Endothelial cell of umbilical vein (primary cell): ENCODE measurements at regions not wholly inside any gene's neighbourhood (a gene's known extent, or its start where the extent isn't known, plus 50 kb on each side); places are given as distances from the start of the nearest gene placed in this dataset.

Experiments used
- BruUV-seq: library from RNA; stranded (reverse); fragments of 400-500 nt; replicated peaks from 2 replicates; lab custom pipeline; 2021; lab: Mats Ljungman, UMichigan
- CTCF ChIA-PET: fragments of 300-600, 350-600 bp; sonication (Branson Sonifier 250); formaldehyde crosslinking; loops from one replicate; lab custom pipeline; 2021; ENCODE audit warnings: antibody characterized with exemption, inconsistent platforms; lab: Charles Lee
- POLR2A ChIA-PET: fragments of 300-600, 350-600 bp; sonication (Branson Sonifier 250); formaldehyde crosslinking; loops from one replicate; lab custom pipeline; 2021; ENCODE audit warnings: antibody characterized with exemption, inconsistent platforms; lab: Charles Lee
- DNase-seq: peaks from one replicate; pipeline ENCODE4 v3.0.0-alpha.2; 2011; ENCODE audit warnings: low read depth, low spot score
- FAIRE-seq: peaks from 2 replicates; lab custom pipeline; 2011; peaks lifted over from hg19 to GRCh38; lab: Jason Lieb, UNC
- H2AFZ ChIP-seq: 2 replicates; pipeline ENCODE4 v1.6.0; 2012; ENCODE audit warnings: low read depth, low read length, control low read depth, inconsistent platforms
- H3K27ac ChIP-seq: 2 replicates; pipeline ENCODE4 v1.5.1; 2011; ENCODE audit warnings: low read depth, mild to moderate bottlenecking, control low read depth, low read length, moderate library complexity; ENCODE audit not compliant: insufficient read depth
- H3K27me3 ChIP-seq, 2 experiments: 2 replicates each; pipeline versions ENCODE4 v1.6.0 to v1.6.1; 2011; ENCODE audit warnings: low read length in 2 of 2, mixed read lengths in 1 of 2; ENCODE audit not compliant: control insufficient read depth in 2 of 2, insufficient read depth in 2 of 2
- H3K36me3 ChIP-seq, 2 experiments: 2 replicates in 1 of 2; 3 replicates in 1 of 2; pipeline ENCODE4 v1.5.1; 2011; ENCODE audit warnings: low read length in 2 of 2, mild to moderate bottlenecking in 1 of 2, moderate library complexity in 1 of 2; ENCODE audit not compliant: control insufficient read depth in 2 of 2, insufficient read depth in 2 of 2; ENCODE audit errors: extremely low read depth in 1 of 2
- H3K4me1 ChIP-seq: 3 replicates; pipeline ENCODE4 v1.5.1; 2011; ENCODE audit warnings: mild to moderate bottlenecking, low read length; ENCODE audit not compliant: control insufficient read depth, insufficient read depth; ENCODE audit errors: extremely low read depth
- H3K4me2 ChIP-seq: 2 replicates; pipeline ENCODE4 v1.6.1; 2011; ENCODE audit warnings: low read length, control low read depth, mixed read lengths; ENCODE audit not compliant: insufficient read depth
- H3K4me3 ChIP-seq, 3 experiments: fragments of 200-600 bp in 1 of 3; sonication (generic), shearing (Covaris generic) in 1 of 3; replicated peaks in 1 of 3; 2 replicates each; pipeline ENCODE4 v1.5.1; 2011 to 2016; ENCODE audit warnings: control low read depth in 3 of 3, low read length in 3 of 3, mild to moderate bottlenecking in 2 of 3, inconsistent platforms in 1 of 3, low read depth in 1 of 3, moderate library complexity in 1 of 3; ENCODE audit not compliant: insufficient read depth in 1 of 3
- H3K79me2 ChIP-seq: 2 replicates; pipeline ENCODE4 v1.6.0; 2012; ENCODE audit warnings: low read length, inconsistent platforms; ENCODE audit not compliant: control insufficient read depth, insufficient read depth
- H3K9ac ChIP-seq: replicated peaks from 2 replicates; pipeline ENCODE3; 2011; ENCODE audit warnings: low read length, control low read depth; ENCODE audit not compliant: insufficient read depth; ENCODE audit errors: extremely low read depth
- H3K9me1 ChIP-seq: replicated peaks from 3 replicates; pipeline ENCODE4 v1.6.0; 2011; ENCODE audit warnings: mild to moderate bottlenecking, low read length; ENCODE audit not compliant: control insufficient read depth, insufficient read depth; ENCODE audit errors: extremely low read depth
- H3K9me3 ChIP-seq: replicated peaks from 2 replicates; pipeline ENCODE4 v1.5.1; 2012; ENCODE audit warnings: low read length, inconsistent platforms; ENCODE audit not compliant: control insufficient read depth, insufficient read depth
- H4K20me1 ChIP-seq: replicated peaks from 2 replicates; pipeline ENCODE3; 2011; ENCODE audit warnings: mild to moderate bottlenecking, low read length; ENCODE audit not compliant: control insufficient read depth, insufficient read depth; ENCODE audit errors: extremely low read depth
- CTCF ChIP-seq, 2 donors: IDR thresholded peaks; 1 replicate in 1 of 2; 2 replicates in 1 of 2; pipeline ENCODE4 v1.5.1; 2011; ENCODE audit warnings: low read length in 2 of 2, mild to moderate bottlenecking in 2 of 2, moderate library complexity in 2 of 2, control low read depth in 1 of 2, inconsistent platforms in 1 of 2, low read depth in 1 of 2; ENCODE audit not compliant: insufficient read depth in 1 of 2; ENCODE audit errors: extremely low read depth in 1 of 2
- EZH2 ChIP-seq: IDR thresholded peaks from 2 replicates; pipeline ENCODE4 v1.6.1; 2012; ENCODE audit warnings: borderline replicate concordance, low read depth, mild to moderate bottlenecking, moderate library complexity, low read length, inconsistent platforms; ENCODE audit not compliant: severe bottlenecking
- FOS ChIP-seq: IDR thresholded peaks from 2 replicates; pipeline ENCODE4 v1.6.1; 2011; ENCODE audit warnings: mild to moderate bottlenecking, low read length, moderate library complexity, borderline replicate concordance; ENCODE audit not compliant: insufficient read depth
- GATA2 ChIP-seq: IDR thresholded peaks from 2 replicates; pipeline ENCODE4 v1.7.0; 2011; ENCODE audit warnings: low read depth, mild to moderate bottlenecking, moderate library complexity, mixed read lengths, low read length; ENCODE audit not compliant: insufficient read length, insufficient read depth
- JUN ChIP-seq: IDR thresholded peaks from 2 replicates; pipeline ENCODE4 v1.6.1; 2011; ENCODE audit warnings: borderline replicate concordance, low read depth; ENCODE audit not compliant: insufficient read length, insufficient read depth
- MAX ChIP-seq: IDR thresholded peaks from 2 replicates; pipeline ENCODE4 v1.6.1; 2011; ENCODE audit not compliant: insufficient read depth, insufficient read length
- MYC ChIP-seq: IDR thresholded peaks from one replicate; pipeline ENCODE4 v1.6.1; 2011; ENCODE audit warnings: mild to moderate bottlenecking, low read depth, low read length
- POLR2A ChIP-seq: IDR thresholded peaks from 2 replicates; pipeline ENCODE4 v1.6.1; 2012; ENCODE audit warnings: low read depth, mild to moderate bottlenecking, control low read depth, low read length
- POLR2AphosphoS5 ChIP-seq: IDR thresholded peaks from 2 replicates; pipeline ENCODE4 v1.6.1; 2012; ENCODE audit warnings: low read depth, mild to moderate bottlenecking, control low read depth, low read length, moderate library complexity; ENCODE audit not compliant: insufficient read depth
- dilution Hi-C: fragments of 300-500 bp; cut with MboI; formaldehyde crosslinking; loops from one replicate; pipeline ENCODE4 v1.15.0; 2019; ENCODE audit warnings: low sequenced_read_pairs; ENCODE audit not compliant: extremely low pct_ligation_motif_present
- intact Hi-C: fragments of 100-400 bp; cut with micrococcal nuclease; formaldehyde crosslinking; loops from one replicate; pipeline ENCODE4 v1.10.0; 2022

GRCh38 chr1:215345208-215345607 lies 221.9 kb upstream of the KCTD3 start:
- H4K20me1 ChIP-seq, result no peaks in the 10 kb centered on the region
- no peaks in the 10 kb centered on the region for H3K4me1 ChIP-seq
- H3K9ac ChIP-seq, result no peak overlapping the region
- POLR2A ChIA-PET, result no interaction called here
- no peak for TF ChIP-seq GATA2
- TF ChIP-seq POLR2AphosphoS5, result no peak
- TF ChIP-seq POLR2A, result no peak
- TF ChIP-seq CTCF (IDR thresholded peaks at IDR 0.05; ENCODE audit: extremely low read depth in 1 of 2, insufficient read depth in 1 of 2, low read depth in 1 of 2, low read length in 2 of 2), result no peak
- TF ChIP-seq EZH2, result no peak
- TF ChIP-seq JUN, result no peak
- no peak for TF ChIP-seq MYC
- no peak for TF ChIP-seq FOS
- no peak for TF ChIP-seq MAX
- FAIRE-seq, result no peak
- no peak overlapping the region for H3K27ac ChIP-seq
- H3K9me1 ChIP-seq, result no peaks in the 10 kb centered on the region
- H3K4me2 ChIP-seq, result no peak overlapping the region
- no TSS peak for BruUV-seq
- no peaks in the 10 kb centered on the region for H3K79me2 ChIP-seq
- H2AFZ ChIP-seq, result no peak overlapping the region
- no peaks in the 10 kb centered on the region for H3K36me3 ChIP-seq
- dilution Hi-C loops, result no loop called here
- no peaks in the 10 kb centered on the region for H3K9me3 ChIP-seq
- no peak for DNase-seq
- H3K27me3 ChIP-seq, result peaks cover 0 to 2% of the 10 kb centered on the region in 2 experiments
- H3K4me3 ChIP-seq, result no peak overlapping the region
- CTCF ChIA-PET, result no interaction called here
- intact Hi-C loops, result no loop called here
